ENCODE measurements at regions not wholly inside any gene's neighbourhood (a gene's known extent, or its start where the extent isn't known, plus 50 kb on each side); places are given as distances from the start of the nearest gene placed in this dataset.

DNA sequence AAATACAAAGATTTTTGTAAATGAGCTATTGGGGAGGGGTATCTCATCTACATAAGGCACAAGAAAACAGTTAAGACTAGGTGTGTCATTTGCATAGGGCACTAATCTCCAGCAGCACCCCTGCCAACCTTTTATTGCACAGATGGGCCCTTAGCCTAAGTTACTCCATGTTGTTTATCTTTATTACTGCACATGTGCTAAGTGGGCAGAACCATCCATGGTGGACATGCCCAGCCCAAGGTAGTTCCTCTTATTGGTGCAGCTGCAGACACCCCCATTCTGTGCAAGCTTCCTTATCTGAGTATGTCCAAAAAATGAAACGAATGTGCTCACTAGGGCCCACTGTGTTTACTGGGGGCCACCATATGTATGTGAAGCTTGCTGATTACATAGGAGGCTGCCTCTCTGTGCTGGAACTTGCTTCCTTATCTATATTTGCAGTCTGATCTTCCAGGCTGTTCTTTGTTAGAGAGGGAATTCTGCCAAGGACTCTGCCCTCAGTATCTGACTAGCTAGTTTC, 77.3 kb upstream of the NEK7 start:
- H3K27ac ChIP-seq, result no peak overlapping the region
- ChIA-PET CTCF (no interaction called here), POLR2A (ENCODE audit: low non-redundant PET) (no interaction called here)
- no peak for TF ChIP-seq CTCF (conservative IDR thresholded peaks at IDR 0.05; ENCODE audit: low read depth)
- no peak for DNase-seq (ENCODE audit: low spot score)

- POLR2A ChIA-PET (ENCODE audit: low non-redundant PET), result no interaction called here
- H3K27ac ChIP-seq, result no peak overlapping the region
- DNase-seq (ENCODE audit: low spot score), result no peak
- TF ChIP-seq CTCF (conservative IDR thresholded peaks at IDR 0.05; ENCODE audit: low read depth), result no peak
- CTCF ChIA-PET, result no interaction called here
These were observed 74.2 kb upstream of the NEK7 start for GRCh38 chr1:198082576-198082975.

DNA sequence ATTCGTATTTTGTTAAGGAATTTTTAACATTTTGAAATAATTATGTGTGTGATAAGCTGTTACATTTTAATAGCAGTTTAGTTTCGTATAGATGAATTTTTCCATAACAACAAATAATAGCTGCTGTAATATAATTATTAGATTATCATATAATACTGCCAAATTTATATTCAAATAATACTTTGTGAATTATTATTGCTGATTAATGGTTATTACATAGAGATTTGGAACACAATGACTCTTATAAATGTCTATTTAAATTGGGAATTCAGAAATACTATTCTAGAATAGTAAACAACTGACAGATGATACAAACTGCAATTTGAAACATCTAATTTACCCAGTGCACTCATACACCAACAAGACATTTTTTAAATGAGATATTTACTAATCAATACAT, 73.2 kb upstream of the NEK7 start:
- TF ChIP-seq CTCF (conservative IDR thresholded peaks at IDR 0.05; ENCODE audit: low read depth), result no peak
- ChIA-PET CTCF (interaction anchor here (0.7 kb wide), 1 partner anchor 43 kb away, joined by 4 read pairs; no protein-coding TSS in a partner anchor), POLR2A (ENCODE audit: low non-redundant PET) (no interaction called here)
- H3K27ac ChIP-seq, result no peak overlapping the region
- DNase-seq (ENCODE audit: low spot score), result no peak

GRCh38 chr1:198084241-198084908, 72.4 kb upstream of the NEK7 start:
- ChIA-PET POLR2A (ENCODE audit: low non-redundant PET) (no interaction called here), CTCF (interaction anchor here (0.6 to 1.0 kb wide), 3 partner anchors 190 to 564 kb away, joined by 3 to 5 read pairs (median 3); no protein-coding TSS in a partner anchor)
- no peak for TF ChIP-seq CTCF (conservative IDR thresholded peaks at IDR 0.05; ENCODE audit: low read depth)
- no peak overlapping the region for H3K27ac ChIP-seq
- DNase-seq (ENCODE audit: low spot score), result no peak

DNA sequence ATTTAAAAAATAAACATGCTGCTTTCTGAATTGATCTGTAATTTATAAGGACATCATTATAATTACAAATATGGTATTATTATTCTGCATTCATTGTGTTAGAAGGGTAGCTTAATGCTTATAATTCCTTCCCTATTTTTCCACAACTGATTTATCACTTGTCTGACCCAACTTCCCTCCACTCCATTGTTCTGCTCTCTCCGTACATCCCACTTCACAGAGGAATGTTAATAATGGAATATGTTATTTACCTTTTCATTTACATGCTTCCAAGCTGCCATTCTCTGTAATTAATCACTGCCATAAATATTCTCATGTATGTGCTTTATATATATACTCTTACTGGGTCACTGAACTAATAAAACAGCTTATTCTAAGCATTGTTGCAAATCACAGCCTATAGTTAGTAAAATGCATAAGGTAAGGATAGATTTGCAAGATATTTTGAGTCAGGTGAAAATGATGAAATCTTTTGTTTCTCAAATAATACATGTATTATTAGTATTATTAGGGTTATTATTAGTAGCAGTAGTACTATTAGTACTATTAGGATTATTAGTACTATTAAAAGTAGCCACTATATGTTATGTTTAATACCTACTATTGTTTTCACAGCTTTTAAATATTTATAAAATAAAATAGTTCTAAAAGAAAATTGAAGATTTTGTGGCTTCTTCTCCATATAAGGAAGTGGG, 70.6 kb upstream of the NEK7 start:
- no peak for DNase-seq (ENCODE audit: low spot score)
- POLR2A ChIA-PET (ENCODE audit: low non-redundant PET), result interaction anchor here (0.9 kb wide), 1 partner anchor 70 kb away, joined by 3 read pairs; no protein-coding TSS in a partner anchor
- no peak overlapping the region for H3K27ac ChIP-seq
- CTCF ChIA-PET, result interaction anchor here (0.6 to 1.4 kb wide), 5 partner anchors 9 to 438 kb away, joined by 3 to 5 read pairs (median 4); no protein-coding TSS in a partner anchor
- TF ChIP-seq CTCF (conservative IDR thresholded peaks at IDR 0.05; ENCODE audit: low read depth), result no peak

- POLR2A ChIA-PET (ENCODE audit: low non-redundant PET), result no interaction called here
- no peak overlapping the region for H3K27ac ChIP-seq
- DNase-seq (ENCODE audit: low spot score), result no peak
- CTCF ChIA-PET, result interaction anchor here (0.6 to 1.5 kb wide), 10 partner anchors 15 to 679 kb away, joined by 3 to 7 read pairs (median 3); no protein-coding TSS in a partner anchor
- no peak for TF ChIP-seq CTCF (conservative IDR thresholded peaks at IDR 0.05; ENCODE audit: low read depth)
These were observed 69.0 kb upstream of the NEK7 start for GRCh38 chr1:198087831-198088230.
